ENCODE measurements at regions not wholly inside any gene's neighbourhood (a gene's known extent, or its start where the extent isn't known, plus 50 kb on each side); places are given as distances from the start of the nearest gene placed in this dataset.

- no peaks in the 10 kb centered on the region for H3K9me3 ChIP-seq (ENCODE audit: control insufficient read depth in 4 of 4, low read length in 3 of 4)
- no peak overlapping the region for H3K4me3 ChIP-seq (ENCODE audit: low read depth in 1 of 3, low read length in 3 of 3)
- DNase-seq (ENCODE audit: low spot score), result no peak
- H3K9ac ChIP-seq (ENCODE audit: low read depth in 1 of 2, low read length in 2 of 2), result no peak overlapping the region
- no peaks in the 10 kb centered on the region for H3K4me1 ChIP-seq (ENCODE audit: control insufficient read depth in 4 of 4, insufficient read depth in 4 of 4, low read length in 3 of 4)
- H3K36me3 ChIP-seq (ENCODE audit: control insufficient read depth in 4 of 4, insufficient read depth in 3 of 4, low read depth in 1 of 4, low read length in 3 of 4), result no peaks in the 10 kb centered on the region
- H3K27ac ChIP-seq (ENCODE audit: low read depth in 1 of 2, low read length in 2 of 2), result no peak overlapping the region
- H3K27me3 ChIP-seq (ENCODE audit: control insufficient read depth in 4 of 4, insufficient read depth in 4 of 4, low read length in 3 of 4), result no peaks in the 10 kb centered on the region
- TF ChIP-seq EGR1 (IDR thresholded peaks at IDR 0.05; ENCODE audit: low read depth in 2 of 2), result no peak
- TF ChIP-seq, protein P1, sequence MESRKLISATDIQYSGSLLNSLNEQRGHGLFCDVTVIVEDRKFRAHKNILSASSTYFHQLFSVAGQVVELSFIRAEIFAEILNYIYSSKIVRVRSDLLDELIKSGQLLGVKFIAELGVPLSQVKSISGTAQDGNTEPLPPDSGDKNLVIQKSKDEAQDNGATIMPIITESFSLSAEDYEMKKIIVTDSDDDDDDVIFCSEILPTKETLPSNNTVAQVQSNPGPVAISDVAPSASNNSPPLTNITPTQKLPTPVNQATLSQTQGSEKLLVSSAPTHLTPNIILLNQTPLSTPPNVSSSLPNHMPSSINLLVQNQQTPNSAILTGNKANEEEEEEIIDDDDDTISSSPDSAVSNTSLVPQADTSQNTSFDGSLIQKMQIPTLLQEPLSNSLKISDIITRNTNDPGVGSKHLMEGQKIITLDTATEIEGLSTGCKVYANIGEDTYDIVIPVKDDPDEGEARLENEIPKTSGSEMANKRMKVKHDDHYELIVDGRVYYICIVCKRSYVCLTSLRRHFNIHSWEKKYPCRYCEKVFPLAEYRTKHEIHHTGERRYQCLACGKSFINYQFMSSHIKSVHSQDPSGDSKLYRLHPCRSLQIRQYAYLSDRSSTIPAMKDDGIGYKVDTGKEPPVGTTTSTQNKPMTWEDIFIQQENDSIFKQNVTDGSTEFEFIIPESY (IDR thresholded peaks at IDR 0.05), result no peak
- no peak for TF ChIP-seq TAF1 (conservative IDR thresholded peaks at IDR 0.05)
- TF ChIP-seq MAX (IDR thresholded peaks at IDR 0.05), result no peak
- TF ChIP-seq RAD21 (IDR thresholded peaks at IDR 0.05), result no peak
- TF ChIP-seq RXRA (IDR thresholded peaks at IDR 0.05), result no peak
- no peak for TF ChIP-seq REST (IDR thresholded peaks at IDR 0.05)
Measured at GRCh38 chr13:76527041-76527440, 359.2 kb downstream of the KCTD12 start.

DNA sequence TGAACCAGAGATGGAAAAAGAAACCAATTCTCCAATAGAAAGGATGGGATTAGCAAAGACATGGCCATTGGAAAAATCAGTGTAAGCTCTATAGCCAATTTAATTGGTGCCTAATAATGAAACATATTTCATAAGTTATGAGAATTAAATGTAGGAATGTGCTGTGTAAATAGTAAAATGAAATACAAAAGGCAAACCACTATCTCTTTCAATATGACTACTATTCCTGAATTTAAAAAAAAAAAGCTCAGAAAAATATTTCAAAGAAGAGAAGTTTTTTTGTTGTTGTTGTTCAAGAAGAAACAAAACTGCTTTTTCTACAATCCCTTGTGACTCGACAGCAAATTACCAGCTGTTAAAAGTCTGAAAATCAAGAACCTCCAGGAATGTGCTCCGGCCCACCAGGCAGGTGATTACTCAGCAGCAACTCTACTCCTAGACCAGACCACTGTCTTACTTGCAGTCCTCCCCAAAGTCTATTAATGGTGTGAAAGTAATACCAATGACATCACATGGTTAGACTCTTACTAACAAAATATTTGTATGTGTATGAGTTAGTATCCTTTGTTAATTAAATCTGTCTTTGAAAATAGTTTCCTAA lies 362.4 kb downstream of the KCTD12 start:
- Histone ChIP-seq H3K9me3 (ENCODE audit: control insufficient read depth in 4 of 4, low read length in 3 of 4) (no peaks in the 10 kb centered on the region), H3K36me3 (ENCODE audit: control insufficient read depth in 4 of 4, insufficient read depth in 3 of 4, low read depth in 1 of 4, low read length in 3 of 4) (no peaks in the 10 kb centered on the region), H3K4me1 (ENCODE audit: control insufficient read depth in 4 of 4, insufficient read depth in 4 of 4, low read length in 3 of 4) (no peaks in the 10 kb centered on the region), H3K9ac (ENCODE audit: low read depth in 1 of 2, low read length in 2 of 2) (no peak overlapping the region), H3K27me3 (ENCODE audit: control insufficient read depth in 4 of 4, insufficient read depth in 4 of 4, low read length in 3 of 4) (no peaks in the 10 kb centered on the region), H3K27ac (ENCODE audit: low read depth in 1 of 2, low read length in 2 of 2) (no peak overlapping the region), H3K4me3 (ENCODE audit: low read depth in 1 of 3, low read length in 3 of 3) (no peak overlapping the region)
- WGBS, result 63% methylated on average over 2 of the region's 2 CpGs
- no peak for DNase-seq (ENCODE audit: low spot score)
- no peak for TF ChIP-seq FOXA1 (IDR thresholded peaks at IDR 0.05)
- no peak for TF ChIP-seq JUND (IDR thresholded peaks at IDR 0.05)
- TF ChIP-seq, protein P1 (IDR thresholded peaks at IDR 0.05), result no peak
- no peak for TF ChIP-seq REST (IDR thresholded peaks at IDR 0.05)
- no peak for TF ChIP-seq NR2F2 (IDR thresholded peaks at IDR 0.05)
- TF ChIP-seq ATF3 (IDR thresholded peaks at IDR 0.05), result no peak
- no peak for TF ChIP-seq GABPA (IDR thresholded peaks at IDR 0.05 in 1 of 2, conservative IDR thresholded peaks at IDR 0.05 in 1 of 2)
- TF ChIP-seq TAF1 (conservative IDR thresholded peaks at IDR 0.05), result no peak
- TF ChIP-seq CTCF (IDR thresholded peaks at IDR 0.05; ENCODE audit: low read depth, low read length, missing input control), result no peak
- no peak for TF ChIP-seq FOXA2 (IDR thresholded peaks at IDR 0.05)
- no peak for TF ChIP-seq RXRA (IDR thresholded peaks at IDR 0.05)
- TF ChIP-seq HNF4A (conservative IDR thresholded peaks at IDR 0.05), result no peak
- TF ChIP-seq HNF4G (IDR thresholded peaks at IDR 0.05), result no peak
- no peak for TF ChIP-seq EGR1 (IDR thresholded peaks at IDR 0.05; ENCODE audit: low read depth in 2 of 2)
- TF ChIP-seq MAX (IDR thresholded peaks at IDR 0.05), result no peak

All from liver (tissue), 8 donors.